Thyroid gland (tissue), 4 donors: ENCODE measurements at regions not wholly inside any gene's neighbourhood (a gene's known extent, or its start where the extent isn't known, plus 50 kb on each side); places are given as distances from the start of the nearest gene placed in this dataset.

ENCODE experiments used
- CTCF ChIP-seq, 6 experiments: fragments of 200-600 bp in 3 of 6; fragments of 450-650 bp in 3 of 6; sonication (generic) in 3 of 6; IDR thresholded peaks; one replicate each; pipeline ENCODE4 v1.5.1; 2016 to 2019; ENCODE audit warnings: antibody characterized with exemption in 6 of 6, mild to moderate bottlenecking in 2 of 6, inconsistent platforms in 1 of 6, moderate library complexity in 1 of 6
- POLR2A ChIP-seq, 2 donors: fragments of 450-650 bp; IDR thresholded peaks; one replicate each; pipeline ENCODE4 v1.6.1; 2017; ENCODE audit warnings: antibody characterized with exemption in 2 of 2, mild to moderate bottlenecking in 2 of 2, moderate library complexity in 1 of 2

GRCh38 chr3:127495821-127496655 is 94.5 kb downstream of the TPRA1 start:
- TF ChIP-seq POLR2A (IDR thresholded peaks at IDR 0.05) = no peak
- TF ChIP-seq CTCF (IDR thresholded peaks at IDR 0.05) = no peak
